ENCODE measurements at regions not wholly inside any gene's neighbourhood (a gene's known extent, or its start where the extent isn't known, plus 50 kb on each side); places are given as distances from the start of the nearest gene placed in this dataset.
"Not testable (repeated sequence)": the region's sequence is repeated elsewhere in the genome, so short reads cannot be mapped to it uniquely, and the experiment has no call there.

DNA sequence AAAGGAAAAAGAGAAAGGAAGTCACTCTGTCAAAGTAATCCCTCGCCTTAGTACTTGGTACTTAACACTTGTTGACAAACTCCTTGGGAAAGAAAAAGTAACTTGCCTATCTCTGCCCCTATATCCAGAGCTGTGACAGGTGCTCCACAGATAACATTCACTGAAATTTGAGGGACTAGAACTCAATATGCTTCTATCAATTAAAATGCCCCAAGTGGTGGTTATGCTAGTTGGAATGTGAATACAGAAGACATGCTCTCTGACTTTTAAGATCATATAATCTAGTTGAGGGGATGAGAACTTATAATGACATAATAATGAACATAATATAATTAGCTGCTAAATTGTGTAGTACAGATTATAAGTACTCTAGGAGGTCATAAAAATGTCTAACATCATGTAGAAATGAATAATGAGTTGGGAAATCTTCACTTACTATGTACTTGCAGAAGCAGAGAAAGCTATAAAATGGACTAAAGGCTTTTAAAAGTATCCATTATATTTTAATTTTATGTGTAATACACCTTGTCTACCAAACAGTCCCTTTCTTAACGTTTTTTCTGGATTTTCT is 153.1 kb upstream of the CCDC54 start:
- no peak for DNase-seq
- peaks cover 30% of the 10 kb centered on the region for H3K27me3 Mint-ChIP-seq
- no peak overlapping the region for H3K4me3 Mint-ChIP-seq
- intact Hi-C loops (cut with micrococcal nuclease): no loop called here
- H3K9me3 Mint-ChIP-seq: no peaks in the 10 kb centered on the region
- no peak overlapping the region for H3K27ac Mint-ChIP-seq
- no peaks in the 10 kb centered on the region for H3K4me1 Mint-ChIP-seq
- H3K36me3 Mint-ChIP-seq (ENCODE audit: low read depth): no peaks in the 10 kb centered on the region

DNA sequence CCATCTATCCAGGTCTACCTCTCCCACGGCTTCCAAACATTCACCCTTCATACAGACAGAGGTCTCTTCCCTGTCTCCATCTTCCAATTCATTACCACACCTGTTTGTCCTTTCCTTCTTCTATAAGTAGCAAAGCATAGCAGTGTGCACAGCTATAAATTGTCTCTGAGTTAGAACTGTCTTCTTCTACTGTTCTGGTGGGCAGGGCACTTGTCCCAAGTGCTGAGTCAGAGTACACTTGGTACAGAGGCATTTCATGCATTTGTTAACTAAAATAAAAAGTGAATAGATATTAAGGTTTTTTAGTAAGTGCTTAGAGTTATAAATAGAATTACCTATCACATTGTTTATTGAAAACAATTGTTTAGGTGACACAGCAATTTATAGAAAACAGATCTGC is 150.1 kb upstream of the CCDC54 start:
- DNase-seq: no peak
- Mint-ChIP-seq H3K27me3 (peaks cover 32% of the 10 kb centered on the region), H3K27ac (no peak overlapping the region), H3K4me1 (no peaks in the 10 kb centered on the region), H3K9me3 (no peaks in the 10 kb centered on the region), H3K4me3 (no peak overlapping the region), H3K36me3 (ENCODE audit: low read depth) (no peaks in the 10 kb centered on the region)
- intact Hi-C loops (cut with micrococcal nuclease): no loop called here

GRCh38 chr3:107233877-107234276 is 143.4 kb upstream of the CCDC54 start:
- not testable (repeated sequence) for H3K36me3 Mint-ChIP-seq (ENCODE audit: low read depth); H3K4me1 Mint-ChIP-seq; H3K4me3 Mint-ChIP-seq; DNase-seq; H3K9me3 Mint-ChIP-seq; H3K27ac Mint-ChIP-seq
- intact Hi-C loops (cut with micrococcal nuclease): loop anchor here (10.0 kb wide), 1 partner anchor 441 kb away; no protein-coding TSS in a partner anchor
- peaks cover 18% of the 10 kb centered on the region for H3K27me3 Mint-ChIP-seq

DNA sequence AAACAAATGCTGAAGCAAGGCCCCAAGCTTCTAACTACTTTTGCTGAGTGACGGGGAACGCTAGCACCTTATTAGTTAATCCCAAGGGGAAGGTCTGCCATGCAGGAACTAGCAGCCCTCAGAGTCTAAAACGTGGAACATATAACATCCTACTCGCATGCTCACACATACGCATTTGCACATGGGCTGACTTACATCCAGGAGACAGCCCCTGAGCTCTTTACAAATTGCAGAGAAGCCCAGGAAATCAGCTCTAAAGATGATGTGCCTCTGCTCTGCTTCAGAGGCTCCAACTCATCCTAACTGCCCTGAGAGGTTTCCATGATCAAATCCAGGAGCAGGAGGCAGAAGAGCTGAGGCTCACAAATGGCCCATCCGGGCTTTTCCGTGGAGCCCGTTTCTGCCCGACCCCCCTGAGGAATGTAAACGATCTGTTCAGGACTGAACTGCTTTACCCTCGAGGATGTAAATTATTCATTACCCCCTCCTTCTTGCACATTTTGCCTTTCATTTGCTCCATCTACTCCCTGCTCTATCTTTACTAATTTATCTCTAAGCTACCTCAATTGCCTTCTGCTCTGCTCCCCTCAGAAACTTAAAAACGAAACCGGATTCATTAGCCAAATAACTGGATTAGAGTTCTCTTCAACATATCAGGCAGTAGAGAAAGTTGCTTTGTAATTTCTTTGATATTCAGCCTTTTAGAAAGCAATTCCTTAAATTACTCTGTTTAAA is 141.9 kb upstream of the CCDC54 start:
- Mint-ChIP-seq H3K27me3 (peaks cover 16% of the 10 kb centered on the region), H3K36me3 (ENCODE audit: low read depth) (no peaks in the 10 kb centered on the region), H3K4me3 (peak overlapping the region; percentile 71), H3K27ac (no peak overlapping the region), H3K9me3 (no peaks in the 10 kb centered on the region), H3K4me1 (peaks cover 9% of the 10 kb centered on the region)
- no peak for DNase-seq
- intact Hi-C loops (cut with micrococcal nuclease): loop anchor here (5.0 to 10.0 kb wide), 2 partner anchors 439 to 612 kb away; no protein-coding TSS in a partner anchor

GRCh38 chr3:107235928-107236315 is 141.3 kb upstream of the CCDC54 start:
- DNase-seq: peak; percentile 88
- no peak overlapping the region for H3K27ac Mint-ChIP-seq
- peak overlapping the region; percentile 71 for H3K4me3 Mint-ChIP-seq
- peaks cover 17% of the 10 kb centered on the region for H3K27me3 Mint-ChIP-seq
- intact Hi-C loops (cut with micrococcal nuclease): loop anchor here (1.0 to 10.0 kb wide), 6 partner anchors 185 to 1241 kb away; no protein-coding TSS in a partner anchor
- no peaks in the 10 kb centered on the region for H3K9me3 Mint-ChIP-seq
- H3K36me3 Mint-ChIP-seq (ENCODE audit: low read depth): no peaks in the 10 kb centered on the region
- H3K4me1 Mint-ChIP-seq: peaks cover 11% of the 10 kb centered on the region

GRCh38 chr3:107236655-107237337 is 140.4 kb upstream of the CCDC54 start:
- Mint-ChIP-seq H3K9me3 (no peaks in the 10 kb centered on the region), H3K36me3 (ENCODE audit: low read depth) (no peaks in the 10 kb centered on the region), H3K27me3 (peaks cover 19% of the 10 kb centered on the region), H3K27ac (no peak overlapping the region), H3K4me1 (peaks cover 16% of the 10 kb centered on the region), H3K4me3 (no peak overlapping the region)
- intact Hi-C loops (cut with micrococcal nuclease): loop anchor here (1.0 to 10.0 kb wide), 6 partner anchors 185 to 1240 kb away; no protein-coding TSS in a partner anchor
- DNase-seq: no peak

DNA sequence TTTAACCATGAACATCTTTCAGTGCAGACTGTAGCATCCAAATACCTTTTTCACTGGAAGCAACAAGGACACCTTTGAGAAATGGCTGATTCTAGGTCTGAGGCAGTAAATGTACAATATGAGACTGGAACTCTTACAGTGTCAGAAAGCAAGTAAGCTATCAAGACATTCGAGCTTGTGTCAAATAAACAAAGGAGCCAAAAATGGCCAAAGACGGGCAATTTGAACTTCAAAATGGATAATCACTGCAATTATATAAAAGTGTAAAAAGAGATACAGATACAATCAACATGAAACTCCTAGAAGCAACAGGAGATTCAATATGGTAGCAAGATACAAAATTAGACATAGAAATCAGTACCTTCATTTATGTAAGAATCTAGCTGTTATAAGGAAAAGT is 138.5 kb upstream of the CCDC54 start:
- H3K36me3 Mint-ChIP-seq (ENCODE audit: low read depth): no peaks in the 10 kb centered on the region
- no peak overlapping the region for H3K27ac Mint-ChIP-seq
- H3K27me3 Mint-ChIP-seq: peaks cover 13% of the 10 kb centered on the region
- no peak for DNase-seq
- H3K9me3 Mint-ChIP-seq: no peaks in the 10 kb centered on the region
- H3K4me1 Mint-ChIP-seq: peaks cover 16% of the 10 kb centered on the region
- intact Hi-C loops (cut with micrococcal nuclease): loop anchor here (5.0 to 10.0 kb wide), 2 partner anchors 436 to 609 kb away; no protein-coding TSS in a partner anchor
- no peak overlapping the region for H3K4me3 Mint-ChIP-seq

DNA sequence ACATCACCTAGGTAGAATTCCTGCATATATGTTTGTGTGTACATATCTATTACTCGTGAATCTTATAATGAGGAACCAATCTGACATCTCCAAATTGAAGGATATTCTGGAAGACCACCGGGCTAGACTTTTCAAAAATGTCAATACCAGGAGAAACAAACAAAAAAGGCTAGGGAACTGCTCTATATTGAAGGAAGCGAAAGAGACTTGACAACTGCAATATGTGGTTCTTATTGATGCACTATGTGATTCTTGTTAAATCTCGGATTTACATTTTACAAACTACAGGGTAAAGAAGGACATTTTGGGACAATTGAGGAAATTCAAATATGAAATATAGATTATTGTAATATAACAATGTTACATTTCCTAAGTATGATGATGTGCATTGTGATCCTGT is 137.5 kb upstream of the CCDC54 start:
- Mint-ChIP-seq H3K27me3 (peaks cover 13% of the 10 kb centered on the region), H3K9me3 (no peaks in the 10 kb centered on the region), H3K4me3 (peak overlapping the region; percentile 89), H3K27ac (no peak overlapping the region), H3K36me3 (ENCODE audit: low read depth) (no peaks in the 10 kb centered on the region), H3K4me1 (peaks cover 16% of the 10 kb centered on the region)
- DNase-seq: no peak
- intact Hi-C loops (cut with micrococcal nuclease): loop anchor here (2.0 to 10.0 kb wide), 5 partner anchors 29 to 1348 kb away; partner anchors contain the start of genes BBX, CIP2A and DZIP3

- Mint-ChIP-seq H3K4me1 (peaks cover 16% of the 10 kb centered on the region), H3K36me3 (ENCODE audit: low read depth) (no peaks in the 10 kb centered on the region), H3K27me3 (peaks cover 13% of the 10 kb centered on the region), H3K27ac (peak overlapping the region; percentile 29), H3K4me3 (peak overlapping the region; percentile 89), H3K9me3 (no peaks in the 10 kb centered on the region)
- intact Hi-C loops (cut with micrococcal nuclease): loop anchor here (2.0 to 5.0 kb wide), 3 partner anchors 28 to 1347 kb away; partner anchors contain the start of genes BBX, CIP2A and DZIP3
- DNase-seq: peak; percentile 93
These were observed 136.8 kb upstream of the CCDC54 start for GRCh38 chr3:107240183-107241091.

- peaks cover 10% of the 10 kb centered on the region for H3K4me1 Mint-ChIP-seq
- H3K27me3 Mint-ChIP-seq: peaks cover 13% of the 10 kb centered on the region
- peak overlapping the region; percentile 89 for H3K4me3 Mint-ChIP-seq
- no peaks in the 10 kb centered on the region for H3K9me3 Mint-ChIP-seq
- H3K27ac Mint-ChIP-seq: peak overlapping the region; percentile 47
- peak; percentile 65 for DNase-seq
- intact Hi-C loops (cut with micrococcal nuclease): loop anchor here (2.0 to 5.0 kb wide), 3 partner anchors 28 to 1346 kb away; partner anchors contain the start of genes BBX, CIP2A and DZIP3
- no peaks in the 10 kb centered on the region for H3K36me3 Mint-ChIP-seq (ENCODE audit: low read depth)
These were observed 136.0 kb upstream of the CCDC54 start for GRCh38 chr3:107241217-107241616.

- Mint-ChIP-seq H3K27ac (no peak overlapping the region), H3K27me3 (peaks cover 10% of the 10 kb centered on the region), H3K4me1 (peaks cover 9% of the 10 kb centered on the region), H3K9me3 (no peaks in the 10 kb centered on the region), H3K4me3 (peak overlapping the region; percentile 2), H3K36me3 (ENCODE audit: low read depth) (no peaks in the 10 kb centered on the region)
- intact Hi-C loops (cut with micrococcal nuclease): loop anchor here (5.0 kb wide), 1 partner anchor 1345 kb away; the partner anchor contains the start of genes CIP2A and DZIP3
- DNase-seq: no peak
These were observed 134.7 kb upstream of the CCDC54 start for GRCh38 chr3:107242579-107242978.

GRCh38 chr3:107247116-107247515 is 130.1 kb upstream of the CCDC54 start:
- intact Hi-C loops (cut with micrococcal nuclease): no loop called here
- Mint-ChIP-seq H3K9me3 (no peaks in the 10 kb centered on the region), H3K4me3 (no peak overlapping the region)

GRCh38 chr3:107249132-107249531 is 128.1 kb upstream of the CCDC54 start:
- no peak overlapping the region for H3K4me3 Mint-ChIP-seq
- H3K9me3 Mint-ChIP-seq: no peaks in the 10 kb centered on the region
- no peak overlapping the region for H3K27ac Mint-ChIP-seq
- no peak for DNase-seq
- H3K27me3 Mint-ChIP-seq: no peaks in the 10 kb centered on the region
- intact Hi-C loops (cut with micrococcal nuclease): no loop called here
- H3K4me1 Mint-ChIP-seq: no peaks in the 10 kb centered on the region
- no peaks in the 10 kb centered on the region for H3K36me3 Mint-ChIP-seq (ENCODE audit: low read depth)

More at GRCh38 chr3:107247116-107247515, 130.1 kb upstream of the CCDC54 start:
- H3K27ac Mint-ChIP-seq: no peak overlapping the region
- no peak for DNase-seq
- peaks cover 2% of the 10 kb centered on the region for H3K27me3 Mint-ChIP-seq
- no peaks in the 10 kb centered on the region for H3K36me3 Mint-ChIP-seq (ENCODE audit: low read depth)
- no peaks in the 10 kb centered on the region for H3K4me1 Mint-ChIP-seq
